ENCODE measurements at regions not wholly inside any gene's neighbourhood (a gene's known extent, or its start where the extent isn't known, plus 50 kb on each side); places are given as distances from the start of the nearest gene placed in this dataset.

DNA sequence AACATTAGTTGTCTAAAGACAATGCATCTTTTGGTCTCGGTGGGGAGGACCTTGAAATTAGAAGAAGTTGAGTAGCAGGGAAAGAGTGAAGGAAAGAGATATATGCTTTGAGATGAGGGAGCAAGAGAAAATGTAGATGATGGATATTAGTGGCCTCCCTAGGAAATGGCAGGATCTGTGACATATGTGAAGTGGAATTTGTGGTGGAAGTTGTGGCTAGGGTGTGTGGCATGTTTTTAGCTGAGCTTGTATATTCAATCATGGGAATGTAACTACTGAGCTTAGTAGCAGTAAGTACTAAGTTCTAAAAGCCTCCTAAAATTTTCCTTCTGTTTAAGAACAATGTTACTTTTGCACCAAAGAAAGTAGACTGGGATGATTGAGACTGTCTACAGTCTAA lies 382.8 kb upstream of the CTSO start:
- TF ChIP-seq CTCF (IDR thresholded peaks at IDR 0.05 in 2 of 3, conservative IDR thresholded peaks at IDR 0.05 in 1 of 3; ENCODE audit: borderline replicate concordance in 1 of 3, insufficient read depth in 1 of 3, low read depth in 2 of 3, low read length in 2 of 3) (no peak), POLR2A (IDR thresholded peaks at IDR 0.05; ENCODE audit: borderline replicate concordance, extremely low read depth, insufficient read depth, insufficient read length) (no peak), ZNF274 (IDR thresholded peaks at IDR 0.05; ENCODE audit: low read depth, low read length) (no peak), REST (IDR thresholded peaks at IDR 0.05; ENCODE audit: low read depth) (no peak), RAD21 (IDR thresholded peaks at IDR 0.05; ENCODE audit: low read depth) (no peak)
- TF ChIP-seq, protein P1, sequence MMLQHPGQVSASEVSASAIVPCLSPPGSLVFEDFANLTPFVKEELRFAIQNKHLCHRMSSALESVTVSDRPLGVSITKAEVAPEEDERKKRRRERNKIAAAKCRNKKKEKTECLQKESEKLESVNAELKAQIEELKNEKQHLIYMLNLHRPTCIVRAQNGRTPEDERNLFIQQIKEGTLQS (IDR thresholded peaks at IDR 0.05) = no peak

Measured in HCT116 (cell line).